NCI-H1436 treated with DMSO at 0.1 percent for 48 hours (cell line): ENCODE measurements at regions not wholly inside any gene's neighbourhood (a gene's known extent, or its start where the extent isn't known, plus 50 kb on each side); places are given as distances from the start of the nearest gene placed in this dataset.
"Not testable (repeated sequence)": the region's sequence is repeated elsewhere in the genome, so short reads cannot be mapped to it uniquely, and the experiment has no call there.

Source experiments
- DNase-seq: peaks from one replicate; lab custom pipeline; 2025; lab: John Stamatoyannopoulos, UW

- DNase-seq, result peak; percentile 66
Measured at GRCh38 chr1:239112101-239112935, 274.1 kb upstream of the CHRM3 start.

DNA sequence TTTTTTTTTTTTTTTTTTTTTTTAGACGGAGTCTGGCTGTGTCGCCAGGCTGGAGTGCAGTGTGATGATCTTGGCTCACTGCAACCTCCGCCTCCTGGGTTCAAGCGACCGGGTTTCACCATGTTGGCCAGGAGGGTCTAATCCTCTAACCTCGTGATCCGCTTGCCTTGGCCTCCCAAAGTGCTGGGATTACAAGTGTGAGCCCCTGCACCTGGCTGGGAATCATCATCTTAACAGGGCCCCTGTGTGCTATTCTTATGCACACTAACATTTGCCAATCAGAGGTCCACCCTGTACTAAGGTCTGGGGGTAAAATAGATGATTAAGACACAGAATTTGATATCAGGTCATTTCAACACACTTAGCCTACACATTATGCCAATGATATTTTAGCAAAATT lies 278.7 kb upstream of the CHRM3 start:
- DNase-seq, result no peak

DNA sequence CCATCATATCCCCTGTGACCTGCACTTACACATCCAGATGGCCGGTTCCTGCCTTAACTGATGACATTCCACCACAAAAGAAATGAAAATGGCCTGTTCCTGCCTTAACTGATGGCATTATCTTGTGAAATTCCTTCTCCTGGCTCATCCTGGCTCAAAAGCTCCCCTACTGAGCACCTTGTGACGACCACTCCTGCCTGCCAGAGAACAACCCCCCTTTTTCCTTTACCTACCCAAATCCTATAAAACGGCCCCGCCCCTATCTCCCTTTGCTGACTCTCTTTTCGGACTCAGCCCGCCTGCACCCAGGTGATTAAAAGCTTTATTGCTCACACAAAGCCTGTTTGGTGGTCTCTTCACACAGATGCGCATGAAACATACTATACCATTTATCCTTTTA lies 279.7 kb upstream of the CHRM3 start:
- DNase-seq, result not testable (repeated sequence)

DNA sequence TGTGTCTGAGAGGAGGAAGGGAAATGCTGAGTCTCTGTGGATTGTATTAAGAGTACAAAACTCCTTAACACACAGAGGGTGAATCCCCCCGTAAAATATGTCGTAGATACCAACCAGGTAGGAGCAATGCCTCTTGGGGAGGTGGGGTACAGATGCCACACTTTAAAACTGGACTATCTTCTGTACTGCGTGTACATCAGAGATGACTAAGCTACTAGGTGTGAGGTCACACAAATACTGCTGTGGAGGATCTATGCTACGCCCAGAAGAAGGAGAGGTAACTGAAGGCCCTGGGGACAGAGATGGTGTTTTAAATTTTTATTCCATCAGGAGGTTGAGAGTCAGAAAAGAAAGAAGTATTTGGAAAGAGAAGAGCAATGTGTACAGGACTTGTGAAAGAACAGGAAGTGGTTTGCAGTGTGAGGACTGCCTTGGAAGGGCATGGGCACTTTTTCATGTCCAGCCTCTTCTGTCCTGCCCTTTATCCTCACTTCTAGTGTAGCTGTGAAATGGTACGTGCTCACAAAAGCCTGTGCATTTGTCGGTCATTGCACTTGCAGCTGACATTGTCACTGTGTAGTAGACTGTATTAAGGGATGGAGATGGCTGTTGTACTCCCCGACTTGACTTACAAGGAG lies 287.8 kb upstream of the CHRM3 start:
- no peak for DNase-seq

DNA sequence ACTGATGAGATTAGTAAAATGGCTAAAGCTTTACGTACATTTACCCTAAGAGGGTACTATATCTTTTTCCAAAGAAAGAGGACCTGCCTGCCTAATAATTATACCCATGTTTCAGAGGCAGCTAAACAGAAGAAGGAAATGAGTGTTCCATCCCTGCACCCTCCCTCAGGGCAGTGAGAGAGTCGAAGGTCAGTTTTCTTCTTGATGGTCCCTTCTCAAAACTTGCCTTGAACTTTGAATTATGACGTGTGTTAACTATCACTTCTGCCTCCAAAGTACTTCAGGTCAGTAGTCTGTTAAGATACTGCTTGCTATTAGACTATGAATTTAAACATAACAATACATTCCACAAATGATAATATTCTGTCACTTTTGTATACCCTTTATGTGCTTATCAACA lies 294.8 kb upstream of the CHRM3 start:
- DNase-seq, result no peak

GRCh38 chr1:239084459-239085080 lies 301.8 kb upstream of the CHRM3 start:
- no peak for DNase-seq

DNA sequence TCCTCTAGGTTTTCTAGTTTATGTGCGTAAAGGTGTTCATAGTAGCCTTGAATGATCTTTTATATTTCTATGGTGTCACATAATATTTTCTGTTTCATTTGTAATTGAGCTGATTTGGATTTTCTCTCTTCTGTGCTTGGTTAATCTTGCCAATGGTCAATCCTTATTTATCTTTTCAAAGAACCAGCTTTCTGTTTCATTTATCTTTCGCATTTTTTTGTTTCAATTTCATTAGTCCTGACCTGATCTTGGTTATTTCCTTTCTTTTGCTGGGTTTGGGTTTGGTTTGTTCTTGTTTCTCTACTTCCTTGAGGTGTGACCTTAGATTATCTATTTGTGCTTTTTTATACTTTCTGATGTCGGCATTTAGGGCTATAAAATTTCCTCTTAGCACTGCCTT lies 304.4 kb upstream of the CHRM3 start:
- DNase-seq, result not testable (repeated sequence)

- no peak for DNase-seq
Measured at GRCh38 chr1:239067480-239067879, 318.9 kb upstream of the CHRM3 start.

DNA sequence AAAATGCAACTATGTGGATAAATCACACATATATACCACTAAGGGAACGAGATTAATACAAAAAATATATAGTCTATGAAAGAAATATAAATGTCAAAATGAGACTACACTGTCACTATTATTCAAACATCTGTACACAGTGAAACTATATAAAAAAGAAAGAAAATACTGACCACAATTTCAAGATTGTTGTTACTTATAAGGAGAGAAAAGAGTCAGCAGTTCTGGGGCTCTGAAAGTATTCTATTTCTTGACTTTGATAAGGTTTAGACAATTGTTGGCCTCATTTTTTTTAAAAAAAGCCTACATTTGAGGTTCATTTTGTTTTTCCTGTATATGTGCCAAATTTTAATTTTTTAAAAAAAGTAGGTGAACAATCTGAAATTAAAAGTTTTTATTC lies 319.3 kb upstream of the CHRM3 start:
- no peak for DNase-seq

GRCh38 chr1:239061770-239062169 lies 324.6 kb upstream of the CHRM3 start:
- DNase-seq, result no peak

GRCh38 chr1:239058190-239058589 lies 328.2 kb upstream of the CHRM3 start:
- DNase-seq, result no peak

GRCh38 chr1:239056940-239057339 lies 329.4 kb upstream of the CHRM3 start:
- DNase-seq, result no peak

DNA sequence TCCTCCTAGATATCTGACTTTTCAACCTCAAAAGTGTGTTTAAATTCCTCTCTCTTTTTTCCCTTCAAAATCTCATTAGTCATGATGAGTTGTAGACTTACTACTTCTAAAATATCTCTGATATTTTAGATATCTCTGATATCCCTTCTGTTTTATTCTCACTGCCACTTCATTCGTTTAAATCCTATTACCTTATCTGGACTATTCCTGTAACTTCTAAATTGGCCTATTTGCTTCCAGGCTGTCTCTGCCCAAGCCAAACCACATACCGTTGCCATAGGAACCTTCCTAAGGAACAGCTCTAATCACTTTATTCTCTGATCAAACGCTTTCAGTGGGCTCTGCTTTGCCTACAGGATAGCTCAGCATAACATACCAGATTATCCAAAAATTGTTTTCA lies 333.1 kb upstream of the CHRM3 start:
- DNase-seq, result no peak

DNA sequence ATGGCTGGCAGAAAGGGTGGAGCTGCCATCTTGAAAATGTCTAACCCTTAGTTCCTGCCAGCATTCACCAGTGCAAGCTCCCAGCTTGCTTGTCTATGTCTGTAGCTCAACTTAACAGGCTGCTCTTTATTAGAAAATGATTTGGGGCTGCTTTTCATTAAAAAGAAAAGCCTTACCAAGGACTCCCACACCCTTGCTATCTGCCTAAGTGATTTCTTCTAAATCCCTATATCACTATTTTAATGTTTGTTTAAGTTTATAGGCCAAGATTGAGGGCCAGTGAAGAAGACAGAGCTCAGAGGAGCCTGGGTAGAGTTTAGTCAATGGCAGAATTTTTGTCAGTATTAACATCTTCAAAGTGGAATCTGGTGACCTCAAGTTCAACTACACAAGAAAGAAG lies 336.8 kb upstream of the CHRM3 start:
- DNase-seq, result no peak

GRCh38 chr1:239044829-239045228 lies 341.5 kb upstream of the CHRM3 start:
- no peak for DNase-seq

DNA sequence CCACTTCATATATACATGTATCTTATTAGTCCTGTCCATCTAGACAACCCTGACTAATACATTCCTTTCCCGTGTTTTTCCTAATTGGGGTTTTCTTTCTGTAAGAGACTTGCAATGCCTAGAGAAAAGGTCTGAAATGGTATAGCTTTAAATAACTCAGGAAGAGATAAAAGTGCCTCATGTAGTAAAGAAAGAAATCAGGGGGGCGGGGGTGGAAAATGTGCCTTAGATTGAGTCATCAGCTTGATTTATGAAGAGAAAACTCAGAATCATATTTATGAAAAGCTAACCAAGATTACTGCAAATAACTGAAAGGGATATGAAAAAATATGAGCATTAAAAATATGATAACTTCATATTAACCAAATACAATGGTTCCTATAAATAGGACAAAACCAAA lies 345.8 kb upstream of the CHRM3 start:
- no peak for DNase-seq

DNA sequence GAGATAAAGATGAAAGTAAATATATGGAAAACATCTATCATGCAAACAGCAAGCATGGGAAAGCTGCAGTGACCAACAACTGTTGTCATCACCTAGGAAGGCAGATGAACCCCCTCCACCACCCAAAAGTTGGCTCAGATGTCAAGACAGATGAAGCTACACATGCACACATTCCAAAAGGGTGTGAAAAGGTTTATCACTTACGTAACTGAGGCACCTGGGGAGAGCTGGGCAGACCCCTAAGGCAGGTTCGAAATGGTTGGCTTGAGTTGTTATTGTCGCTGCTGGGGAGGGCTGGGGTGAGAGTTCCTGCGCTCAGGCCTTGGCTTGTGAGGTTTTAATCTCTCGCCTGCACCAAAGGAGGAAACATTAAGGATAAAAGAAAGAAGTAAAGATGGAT lies 355.1 kb upstream of the CHRM3 start:
- DNase-seq, result no peak

DNA sequence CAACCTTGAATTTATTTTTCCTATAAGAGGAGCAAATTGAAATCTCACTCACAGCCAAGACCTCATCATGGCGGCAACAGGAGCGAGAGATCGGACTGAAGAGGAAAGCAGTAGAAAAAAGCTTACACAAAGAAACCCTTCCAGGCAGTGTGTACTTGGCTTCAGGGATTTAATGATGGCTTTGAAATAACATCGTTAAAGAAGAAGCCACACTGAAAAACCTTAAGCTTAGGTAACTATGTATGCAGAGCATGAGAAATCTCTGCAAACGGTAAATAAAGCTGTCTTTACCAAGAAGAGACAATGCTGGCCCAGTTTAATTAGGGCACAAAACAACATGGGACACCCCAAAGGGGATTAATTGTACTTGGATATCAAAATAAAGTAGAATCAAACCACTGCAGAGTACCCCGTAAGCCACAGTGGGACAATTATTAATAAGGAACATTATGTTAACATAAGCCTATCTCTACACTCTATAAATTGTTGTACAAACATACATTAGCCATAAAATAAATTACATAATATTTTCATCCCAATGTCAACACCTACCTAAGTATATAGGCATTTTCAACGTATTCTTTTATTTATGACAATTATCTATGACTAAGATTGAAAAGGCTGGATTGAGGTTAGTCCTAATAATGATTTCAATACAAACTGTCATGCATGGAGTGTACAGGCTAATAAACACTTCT lies 360.2 kb upstream of the CHRM3 start:
- no peak for DNase-seq

GRCh38 chr1:239025223-239025622 lies 361.1 kb upstream of the CHRM3 start:
- DNase-seq, result no peak

DNA sequence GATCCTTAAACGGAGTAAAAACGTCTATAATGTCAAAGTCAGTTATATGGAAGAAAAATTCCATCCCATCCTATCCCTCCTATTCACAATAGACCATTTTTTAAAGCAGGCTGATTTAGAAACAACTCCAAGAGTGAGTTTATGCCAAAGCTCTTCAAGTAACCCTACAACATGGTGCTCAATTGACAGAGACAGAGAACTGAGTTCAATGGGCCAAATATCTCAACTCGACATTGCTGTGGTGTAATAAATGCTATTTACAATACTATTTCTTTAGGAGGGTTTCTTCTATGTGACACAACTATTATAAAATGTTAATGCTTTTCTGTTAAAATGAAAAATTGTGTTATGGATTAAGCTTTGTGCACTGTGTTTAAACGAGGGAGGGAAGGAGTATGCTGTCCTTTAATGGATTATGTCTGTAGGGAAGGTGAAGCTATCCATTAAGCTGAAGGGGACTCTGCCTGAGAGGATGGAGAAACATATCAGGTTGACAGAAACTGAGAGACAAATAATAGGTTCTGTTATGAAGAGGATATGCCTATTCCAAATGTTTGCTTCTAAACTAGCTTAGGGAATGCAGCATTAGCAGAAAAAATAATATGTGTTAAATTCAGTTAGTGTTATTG lies 362.5 kb upstream of the CHRM3 start:
- no peak for DNase-seq

DNA sequence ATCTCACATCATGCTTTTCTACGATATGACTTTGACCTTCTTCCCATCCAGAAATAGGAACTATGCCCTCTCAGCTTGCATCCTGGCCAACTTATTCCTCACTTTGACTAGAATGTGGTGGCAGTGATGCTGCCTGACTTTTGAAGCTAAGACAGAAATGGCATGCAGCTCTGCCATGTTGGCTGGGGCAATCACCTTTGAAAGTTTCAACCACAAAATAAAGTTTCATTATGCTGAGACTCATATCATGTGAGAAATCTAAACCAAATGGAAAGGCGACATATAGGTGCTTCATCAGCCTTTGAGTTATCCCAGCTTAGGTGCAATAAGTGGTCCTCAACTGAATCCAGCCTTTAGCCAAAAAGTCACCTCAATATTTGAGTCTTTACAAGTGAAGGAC lies 370.0 kb upstream of the CHRM3 start:
- no peak for DNase-seq

DNA sequence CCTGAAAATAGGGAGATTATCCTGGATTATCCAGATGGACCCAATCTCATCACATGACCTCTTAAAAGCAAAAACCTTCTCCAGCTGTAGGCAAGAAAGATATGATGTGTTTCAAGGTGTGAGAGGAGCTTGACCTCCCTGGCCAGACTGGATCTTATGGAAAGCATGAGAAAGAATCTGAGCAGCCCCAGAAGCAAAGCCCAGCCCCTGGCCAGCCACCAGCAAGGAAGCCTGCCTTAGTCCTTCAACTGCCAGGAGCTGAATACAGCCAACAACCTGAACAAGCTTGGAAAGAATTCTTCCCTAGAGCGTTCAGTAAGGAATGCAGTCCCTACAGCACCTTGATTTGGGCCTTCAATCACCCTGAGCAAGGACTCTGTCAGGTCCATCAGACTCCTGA lies 375.0 kb upstream of the CHRM3 start:
- DNase-seq, result no peak
